ENCODE measurements at regions not wholly inside any gene's neighbourhood (a gene's known extent, or its start where the extent isn't known, plus 50 kb on each side); places are given as distances from the start of the nearest gene placed in this dataset.

GRCh38 chr13:64266024-64266423, 2850.4 kb upstream of the PCDH20 start:
- Histone ChIP-seq H2BK15ac (ENCODE audit: low read depth, low read length) (no peak overlapping the region), H3K79me1 (ENCODE audit: low read depth in 1 of 2, low read length in 2 of 2) (no peaks in the 10 kb centered on the region), H2BK5ac (ENCODE audit: low read depth, low read length, poor library complexity, severe bottlenecking) (no peak overlapping the region), H2AFZ (replicated peaks; ENCODE audit: low read length, poor library complexity) (no peak overlapping the region), H4K91ac (ENCODE audit: insufficient read depth, low read depth, low read length) (no peak overlapping the region), H3K27me3 (ENCODE audit: control insufficient read depth, insufficient read depth, low read length) (no peaks in the 10 kb centered on the region), H3K4ac (ENCODE audit: low read depth, low read length) (no peak overlapping the region), H2AK5ac (ENCODE audit: low read depth, low read length) (no peak overlapping the region), H3K9ac (ENCODE audit: low read depth, low read length) (no peak overlapping the region), H3K18ac (ENCODE audit: low read depth, low read length) (no peak overlapping the region), H3K9me3 (ENCODE audit: control insufficient read depth, insufficient read depth, low read length) (peaks cover 2% of the 10 kb centered on the region), H4K5ac (ENCODE audit: low read depth, low read length) (no peak overlapping the region), H3K14ac (replicated peaks; ENCODE audit: low read depth, low read length) (no peak overlapping the region), H3K23ac (ENCODE audit: low read depth, low read length) (no peak overlapping the region), H3K4me3 (ENCODE audit: insufficient read depth, low read depth, low read length) (no peak overlapping the region), H4K20me1 (ENCODE audit: insufficient read depth, low read length) (no peaks in the 10 kb centered on the region), H2AK9ac (replicated peaks; ENCODE audit: low read depth, low read length, poor library complexity) (no peak overlapping the region), H3K36me3 (ENCODE audit: control insufficient read depth, insufficient read depth, low read length) (no peaks in the 10 kb centered on the region), H2BK120ac (ENCODE audit: low read depth, low read length) (no peak overlapping the region), H3K4me2 (ENCODE audit: low read depth, low read length) (no peak overlapping the region), H4K8ac (ENCODE audit: low read depth in 2 of 2, low read length in 2 of 2) (no peak overlapping the region), H3K9me1 (ENCODE audit: insufficient read depth, low read length) (no peaks in the 10 kb centered on the region), H3K27ac (ENCODE audit: insufficient read depth, low read length) (no peak overlapping the region), H3K56ac (ENCODE audit: extremely low read depth, insufficient read depth, low read length) (no peak overlapping the region), H3K4me1 (ENCODE audit: control insufficient read depth, insufficient read depth, low read length) (no peaks in the 10 kb centered on the region), H2BK20ac (ENCODE audit: low read depth, low read length) (no peak overlapping the region)
- in situ Hi-C loops (cut with MboI; ENCODE audit: low sequenced_read_pairs) (no loop called here), dilution Hi-C loops (cut with HindIII; ENCODE audit: low sequenced_read_pairs, unreplicated experiment) (no loop called here), intact Hi-C loops (cut with micrococcal nuclease) (no loop called here)
- DNase-seq (no peak), ATAC-seq (ENCODE audit: low read depth) (no peak)
- ChIA-PET POLR2A (ENCODE audit: unreplicated experiment) (no interaction called here), CTCF (no interaction called here)
- BruUV-seq (replicated peaks) = no TSS peak
- TF ChIP-seq MAFK (IDR thresholded peaks at IDR 0.05; ENCODE audit: low read depth, low read length) (peak; percentile 98), MXI1 (IDR thresholded peaks at IDR 0.05; ENCODE audit: borderline replicate concordance, low read depth, low read length) (no peak), RCOR1 (IDR thresholded peaks at IDR 0.05; ENCODE audit: insufficient replicate concordance, low read length) (no peak), BHLHE40 (IDR thresholded peaks at IDR 0.05; ENCODE audit: low read depth, low read length) (no peak)
